ENCODE measurements at regions not wholly inside any gene's neighbourhood (a gene's known extent, or its start where the extent isn't known, plus 50 kb on each side); places are given as distances from the start of the nearest gene placed in this dataset.

DNA sequence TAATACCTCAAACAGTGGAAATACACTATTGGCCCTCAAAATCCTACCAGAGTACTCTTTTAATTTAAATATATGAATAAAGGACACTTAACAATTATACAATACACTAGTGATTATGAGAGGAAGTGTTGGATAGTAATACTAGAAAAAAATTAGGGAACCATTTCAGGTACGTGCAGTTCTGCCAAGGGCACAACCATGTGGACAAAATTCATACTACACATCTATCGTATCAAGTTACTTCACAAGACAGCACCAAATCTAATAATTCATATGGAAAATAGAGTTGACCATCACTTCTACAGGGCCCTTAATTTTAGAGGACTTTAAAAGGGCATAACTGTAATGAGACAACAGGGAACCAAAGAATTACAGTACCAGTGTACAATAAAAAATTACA lies 69.2 kb upstream of the ZCCHC13 start:
- Histone ChIP-seq H3K4me3 (ENCODE audit: low read length) (no peak overlapping the region), H3K36me3 (ENCODE audit: insufficient read depth, low read length) (0 out of 2 replicates have a peak, but pooled peaks cover 4% of the 10 kb centered on the region), H3K9me2 (replicated peaks; ENCODE audit: insufficient read depth, low read length) (no peaks in the 10 kb centered on the region), H3K4me1 (ENCODE audit: low read length) (peaks cover 4% of the 10 kb centered on the region; the same call in 1 of the 2 replicates), H3K4me2 (ENCODE audit: low read depth, low read length, poor library complexity, severe bottlenecking) (no peak overlapping the region), H3K27me3 (ENCODE audit: low read length) (no peaks in the 10 kb centered on the region), H3K79me2 (ENCODE audit: low read length) (peaks cover 9% of the 10 kb centered on the region; the same call in 1 of the 2 replicates), H3K27ac (ENCODE audit: low read length) (no peak overlapping the region), H3K9ac (ENCODE audit: low read length) (no peak overlapping the region), H2AFZ (ENCODE audit: low read length) (no peak overlapping the region), H3K9me3 (ENCODE audit: low read length) (no peaks in the 10 kb centered on the region), H4K20me1 (ENCODE audit: insufficient read depth, low read depth, low read length) (no peaks in the 10 kb centered on the region)
- peak; percentile 47 for DNase-seq

DNA sequence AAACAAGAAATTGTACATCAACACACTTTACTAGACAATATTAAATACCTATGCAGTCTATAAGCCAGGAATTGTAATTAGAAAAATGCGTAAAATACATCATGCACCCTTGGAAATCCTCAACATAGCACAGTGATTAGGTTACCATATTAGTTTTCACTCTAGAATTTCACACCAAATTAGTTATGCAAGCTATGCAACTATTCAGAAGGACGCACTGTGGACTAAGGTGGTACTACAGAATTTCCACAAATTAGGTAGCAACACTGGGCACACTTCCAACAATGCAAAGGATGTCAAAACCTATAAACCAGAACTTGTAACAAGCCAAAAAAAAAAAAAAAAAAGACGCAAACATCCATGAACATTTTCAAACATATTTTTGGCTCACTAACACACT lies 71.1 kb upstream of the ZCCHC13 start:
- Histone ChIP-seq H4K20me1 (ENCODE audit: insufficient read depth, low read depth, low read length) (no peaks in the 10 kb centered on the region), H3K4me3 (ENCODE audit: low read length) (no peak overlapping the region), H3K27me3 (ENCODE audit: low read length) (no peaks in the 10 kb centered on the region), H3K9me2 (replicated peaks; ENCODE audit: insufficient read depth, low read length) (no peaks in the 10 kb centered on the region), H3K4me1 (ENCODE audit: low read length) (peaks cover 4% of the 10 kb centered on the region; the same call in 1 of the 2 replicates), H3K9me3 (ENCODE audit: low read length) (no peaks in the 10 kb centered on the region), H3K79me2 (ENCODE audit: low read length) (peaks cover 19% of the 10 kb centered on the region), H3K4me2 (ENCODE audit: low read depth, low read length, poor library complexity, severe bottlenecking) (no peak overlapping the region), H3K9ac (ENCODE audit: low read length) (no peak overlapping the region), H3K36me3 (ENCODE audit: insufficient read depth, low read length) (no peaks in the 10 kb centered on the region), H2AFZ (ENCODE audit: low read length) (no peak overlapping the region), H3K27ac (ENCODE audit: low read length) (no peak overlapping the region)
- peak; percentile 74 for DNase-seq

DNA sequence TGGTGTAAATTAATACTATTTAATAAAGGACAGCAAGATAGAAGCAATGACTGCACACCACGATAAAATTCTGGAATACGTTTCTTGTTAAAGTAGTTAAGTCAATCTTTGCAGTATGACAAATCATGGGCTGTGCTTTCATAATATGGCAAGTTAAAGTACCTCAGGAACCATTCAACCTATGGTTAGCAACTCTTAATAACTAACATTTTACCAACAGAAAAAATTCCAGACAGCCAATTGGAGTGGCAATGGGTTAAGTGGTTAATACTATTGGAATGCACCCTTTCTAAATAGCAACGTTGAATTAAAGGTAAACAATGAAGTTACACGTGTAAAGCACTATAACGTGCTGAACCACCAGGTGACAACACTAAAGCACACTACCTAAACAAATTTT lies 72.4 kb upstream of the ZCCHC13 start:
- Histone ChIP-seq H3K9ac (ENCODE audit: low read length) (no peak overlapping the region), H2AFZ (ENCODE audit: low read length) (no peak overlapping the region), H3K4me2 (ENCODE audit: low read depth, low read length, poor library complexity, severe bottlenecking) (no peak overlapping the region), H3K79me2 (ENCODE audit: low read length) (peaks cover 22% of the 10 kb centered on the region), H3K4me1 (ENCODE audit: low read length) (peaks cover 4% of the 10 kb centered on the region; the same call in 1 of the 2 replicates), H3K4me3 (ENCODE audit: low read length) (no peak overlapping the region), H4K20me1 (ENCODE audit: insufficient read depth, low read depth, low read length) (no peaks in the 10 kb centered on the region), H3K9me2 (replicated peaks; ENCODE audit: insufficient read depth, low read length) (no peaks in the 10 kb centered on the region), H3K36me3 (ENCODE audit: insufficient read depth, low read length) (no peaks in the 10 kb centered on the region), H3K9me3 (ENCODE audit: low read length) (no peaks in the 10 kb centered on the region), H3K27me3 (ENCODE audit: low read length) (no peaks in the 10 kb centered on the region), H3K27ac (ENCODE audit: low read length) (no peak overlapping the region)
- DNase-seq = no peak

DNA sequence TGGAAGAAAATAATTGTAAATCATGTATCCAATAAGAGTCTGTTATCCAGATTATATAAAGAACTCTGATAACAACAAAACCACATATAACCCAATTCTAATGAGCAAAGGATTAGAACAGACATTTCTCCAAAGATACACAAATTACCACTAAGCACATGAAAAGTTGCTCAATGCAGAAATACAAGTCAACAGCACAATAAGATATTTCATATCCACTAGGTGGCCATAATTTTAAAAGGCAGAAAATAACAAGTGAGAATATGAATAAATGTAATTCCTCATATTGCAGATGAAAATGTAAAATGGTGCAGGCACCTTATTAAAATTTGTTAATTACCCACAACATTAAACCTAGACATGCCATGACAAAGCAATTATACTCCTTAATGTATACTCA lies 73.9 kb upstream of the ZCCHC13 start:
- DNase-seq = no peak
- no peak overlapping the region for H3K27ac ChIP-seq (ENCODE audit: low read length)
- no peak overlapping the region for H3K4me2 ChIP-seq (ENCODE audit: low read depth, low read length, poor library complexity, severe bottlenecking)
- H3K36me3 ChIP-seq (ENCODE audit: insufficient read depth, low read length) = 0 out of 2 replicates have a peak, but pooled peaks cover 2% of the 10 kb centered on the region
- peaks cover under 1% of the 10 kb centered on the region; the same call in 1 of the 2 replicates for H3K4me1 ChIP-seq (ENCODE audit: low read length)
- no peaks in the 10 kb centered on the region for H3K27me3 ChIP-seq (ENCODE audit: low read length)
- H3K9me2 ChIP-seq (replicated peaks; ENCODE audit: insufficient read depth, low read length) = no peaks in the 10 kb centered on the region
- H3K79me2 ChIP-seq (ENCODE audit: low read length) = peaks cover 22% of the 10 kb centered on the region
- no peaks in the 10 kb centered on the region for H4K20me1 ChIP-seq (ENCODE audit: insufficient read depth, low read depth, low read length)
- H3K9ac ChIP-seq (ENCODE audit: low read length) = no peak overlapping the region
- H2AFZ ChIP-seq (ENCODE audit: low read length) = no peak overlapping the region
- no peaks in the 10 kb centered on the region for H3K9me3 ChIP-seq (ENCODE audit: low read length)
- H3K4me3 ChIP-seq (ENCODE audit: low read length) = no peak overlapping the region

DNA sequence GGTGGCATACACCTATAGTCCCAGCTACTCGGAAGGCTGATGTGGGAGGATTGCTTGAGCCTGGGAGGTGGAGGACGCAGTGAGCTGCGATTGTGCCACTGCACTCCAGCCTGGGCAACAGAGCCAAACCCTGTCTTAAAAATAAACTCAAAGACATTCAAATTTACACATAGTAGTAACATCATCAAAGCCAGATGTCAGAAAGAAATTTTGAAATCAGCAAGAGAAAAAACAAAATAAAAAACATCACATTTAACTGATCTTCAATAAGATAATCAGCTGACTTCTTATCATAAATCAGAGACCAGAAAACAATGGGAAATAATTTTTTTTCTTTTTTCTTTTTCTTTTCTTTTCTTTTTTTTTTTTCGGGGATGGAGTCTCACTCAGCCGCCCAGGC lies 78.9 kb upstream of the ZCCHC13 start:
- no peaks in the 10 kb centered on the region for H3K9me3 ChIP-seq (ENCODE audit: low read length)
- no peak overlapping the region for H3K27ac ChIP-seq (ENCODE audit: low read length)
- no peak overlapping the region for H3K4me3 ChIP-seq (ENCODE audit: low read length)
- no peaks in the 10 kb centered on the region for H3K4me1 ChIP-seq (ENCODE audit: low read length)
- peaks cover 19% of the 10 kb centered on the region for H3K79me2 ChIP-seq (ENCODE audit: low read length)
- H3K27me3 ChIP-seq (ENCODE audit: low read length) = no peaks in the 10 kb centered on the region
- DNase-seq = no peak
- no peak overlapping the region for H3K9ac ChIP-seq (ENCODE audit: low read length)
- H3K9me2 ChIP-seq (replicated peaks; ENCODE audit: insufficient read depth, low read length) = no peaks in the 10 kb centered on the region
- H4K20me1 ChIP-seq (ENCODE audit: insufficient read depth, low read depth, low read length) = no peaks in the 10 kb centered on the region
- 0 out of 2 replicates have a peak, but pooled peaks cover 2% of the 10 kb centered on the region for H3K36me3 ChIP-seq (ENCODE audit: insufficient read depth, low read length)
- no peak overlapping the region for H3K4me2 ChIP-seq (ENCODE audit: low read depth, low read length, poor library complexity, severe bottlenecking)
- H2AFZ ChIP-seq (ENCODE audit: low read length) = no peak overlapping the region

DNA sequence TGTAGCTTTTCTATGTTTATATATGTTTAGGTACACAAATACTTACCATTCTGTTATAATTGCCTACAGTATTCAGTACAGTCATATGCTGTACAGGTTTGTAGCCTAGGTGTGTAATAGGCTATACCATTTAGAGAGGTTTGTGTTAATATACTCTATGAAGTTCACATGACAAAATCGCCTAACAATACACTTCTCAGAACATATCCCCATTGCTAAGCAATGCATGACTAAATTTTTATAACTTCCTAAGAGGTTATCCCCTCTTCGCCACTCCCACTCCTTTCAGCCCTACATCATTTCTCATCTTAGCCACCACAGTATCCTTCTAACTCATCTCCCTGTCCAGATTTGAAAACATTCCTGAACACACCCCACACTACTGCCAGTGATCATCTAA lies 83.7 kb upstream of the ZCCHC13 start:
- H3K27ac ChIP-seq (ENCODE audit: low read length) = no peak overlapping the region
- 0 out of 2 replicates have a peak, but pooled peaks cover 3% of the 10 kb centered on the region for H3K79me2 ChIP-seq (ENCODE audit: low read length)
- no peaks in the 10 kb centered on the region for H3K9me2 ChIP-seq (replicated peaks; ENCODE audit: insufficient read depth, low read length)
- H2AFZ ChIP-seq (ENCODE audit: low read length) = no peak overlapping the region
- no peak overlapping the region for H3K9ac ChIP-seq (ENCODE audit: low read length)
- no peaks in the 10 kb centered on the region for H3K27me3 ChIP-seq (ENCODE audit: low read length)
- H4K20me1 ChIP-seq (ENCODE audit: insufficient read depth, low read depth, low read length) = no peaks in the 10 kb centered on the region
- no peak overlapping the region for H3K4me3 ChIP-seq (ENCODE audit: low read length)
- no peaks in the 10 kb centered on the region for H3K9me3 ChIP-seq (ENCODE audit: low read length)
- no peaks in the 10 kb centered on the region for H3K4me1 ChIP-seq (ENCODE audit: low read length)
- H3K36me3 ChIP-seq (ENCODE audit: insufficient read depth, low read length) = peaks cover 12% of the 10 kb centered on the region; the same call in 1 of the 2 replicates
- no peak for DNase-seq
- H3K4me2 ChIP-seq (ENCODE audit: low read depth, low read length, poor library complexity, severe bottlenecking) = no peak overlapping the region

DNA sequence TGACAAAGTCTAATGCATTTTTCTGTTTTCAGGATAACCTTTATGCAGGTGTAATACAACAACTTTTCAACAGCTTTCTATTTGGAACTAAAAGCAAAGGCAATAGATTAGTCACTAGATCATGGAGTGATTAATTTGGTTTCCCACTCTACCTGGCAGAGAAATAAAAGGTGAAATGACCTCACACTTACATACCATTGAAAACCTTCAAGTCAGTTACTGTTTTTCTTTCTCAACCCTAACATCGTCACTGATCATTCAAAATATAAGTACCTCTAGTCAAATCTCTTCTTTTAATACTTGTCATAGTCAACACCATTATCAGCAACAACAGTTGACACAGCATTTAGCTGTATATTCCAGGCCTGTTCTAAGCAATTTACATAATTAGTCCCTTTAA lies 85.1 kb upstream of the ZCCHC13 start:
- no peak overlapping the region for H3K4me2 ChIP-seq (ENCODE audit: low read depth, low read length, poor library complexity, severe bottlenecking)
- H3K4me3 ChIP-seq (ENCODE audit: low read length) = no peak overlapping the region
- H3K9me3 ChIP-seq (ENCODE audit: low read length) = no peaks in the 10 kb centered on the region
- no peak overlapping the region for H2AFZ ChIP-seq (ENCODE audit: low read length)
- no peaks in the 10 kb centered on the region for H4K20me1 ChIP-seq (ENCODE audit: insufficient read depth, low read depth, low read length)
- no peak overlapping the region for H3K9ac ChIP-seq (ENCODE audit: low read length)
- DNase-seq = no peak
- no peak overlapping the region for H3K27ac ChIP-seq (ENCODE audit: low read length)
- no peaks in the 10 kb centered on the region for H3K4me1 ChIP-seq (ENCODE audit: low read length)
- no peaks in the 10 kb centered on the region for H3K27me3 ChIP-seq (ENCODE audit: low read length)
- peaks cover 19% of the 10 kb centered on the region; the same call in 1 of the 2 replicates for H3K36me3 ChIP-seq (ENCODE audit: insufficient read depth, low read length)
- 0 out of 2 replicates have a peak, but pooled peaks cover 3% of the 10 kb centered on the region for H3K79me2 ChIP-seq (ENCODE audit: low read length)
- H3K9me2 ChIP-seq (replicated peaks; ENCODE audit: insufficient read depth, low read length) = no peaks in the 10 kb centered on the region

DNA sequence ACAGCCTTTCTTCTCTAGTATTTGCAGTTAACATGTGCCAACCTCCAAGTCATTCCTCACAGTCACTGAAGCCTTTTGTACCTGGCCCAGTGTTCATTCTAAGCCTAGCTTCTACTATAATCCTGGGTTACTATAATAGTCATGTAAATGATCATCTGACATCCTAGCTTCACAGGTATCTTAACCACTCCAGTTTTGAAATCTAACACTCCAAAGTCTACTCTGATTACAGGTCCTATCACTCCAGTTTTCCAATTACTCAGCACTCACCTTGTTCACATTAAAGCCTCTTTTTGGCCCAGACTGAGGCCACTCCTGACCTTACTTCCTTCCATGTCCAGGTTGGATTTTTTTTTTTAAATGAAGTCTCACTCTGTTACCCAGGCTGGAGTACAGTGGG lies 87.6 kb upstream of the ZCCHC13 start:
- Histone ChIP-seq H3K4me1 (ENCODE audit: low read length) (no peaks in the 10 kb centered on the region), H2AFZ (ENCODE audit: low read length) (no peak overlapping the region), H3K9ac (ENCODE audit: low read length) (no peak overlapping the region), H3K9me2 (replicated peaks; ENCODE audit: insufficient read depth, low read length) (0 out of 2 replicates have a peak, but pooled peaks cover 2% of the 10 kb centered on the region), H3K27ac (ENCODE audit: low read length) (no peak overlapping the region), H4K20me1 (ENCODE audit: insufficient read depth, low read depth, low read length) (no peaks in the 10 kb centered on the region), H3K4me2 (ENCODE audit: low read depth, low read length, poor library complexity, severe bottlenecking) (no peak overlapping the region), H3K79me2 (ENCODE audit: low read length) (no peaks in the 10 kb centered on the region), H3K4me3 (ENCODE audit: low read length) (no peak overlapping the region), H3K36me3 (ENCODE audit: insufficient read depth, low read length) (peaks cover 19% of the 10 kb centered on the region; the same call in 1 of the 2 replicates), H3K27me3 (ENCODE audit: low read length) (no peaks in the 10 kb centered on the region), H3K9me3 (ENCODE audit: low read length) (no peaks in the 10 kb centered on the region)
- no peak for DNase-seq

Data from Karpas-422 (cell line).